Common myeloid progenitor, CD34-positive (primary cell): ENCODE measurements at regions not wholly inside any gene's neighbourhood (a gene's known extent, or its start where the extent isn't known, plus 50 kb on each side); places are given as distances from the start of the nearest gene placed in this dataset.

Source experiments
- CTCF ChIA-PET: fragments of 350-600 bp; sonication (Branson Sonifier 250); formaldehyde crosslinking; loops from one replicate; lab custom pipeline; 2021; ENCODE audit warnings: antibody characterized with exemption; lab: Charles Lee
- POLR2A ChIA-PET: fragments of 350-600 bp; sonication (Branson Sonifier 250); formaldehyde crosslinking; loops from one replicate; lab custom pipeline; 2021; ENCODE audit warnings: antibody characterized with exemption; lab: Charles Lee
- DNase-seq, 3 donors: peaks; one replicate each; pipeline versions ENCODE4 v3.0.0 to v3.0.0-alpha.2; 2013
- H3K27ac ChIP-seq, 2 experiments: 1 replicate in 1 of 2; 2 replicates in 1 of 2; pipeline ENCODE4 v1.7.0; 2013; ENCODE audit warnings: inconsistent platforms in 2 of 2, low read length in 2 of 2, mild to moderate bottlenecking in 2 of 2, low read depth in 1 of 2, moderate library complexity in 1 of 2; ENCODE audit not compliant: severe bottlenecking in 2 of 2, insufficient read depth in 1 of 2, poor library complexity in 1 of 2
- H3K27me3 ChIP-seq, 5 experiments: replicated peaks in 2 of 5; 1 replicate in 3 of 5; 2 replicates in 2 of 5; pipeline versions ENCODE4 v1.6.1 to v1.7.0; 2013; ENCODE audit warnings: low read length in 4 of 5, mild to moderate bottlenecking in 2 of 5, moderate library complexity in 2 of 5, inconsistent platforms in 1 of 5; ENCODE audit not compliant: insufficient read depth in 5 of 5, control insufficient read depth in 4 of 5
- H3K36me3 ChIP-seq, 4 experiments: 1 replicate in 2 of 4; 2 replicates in 2 of 4; pipeline versions ENCODE4 v1.6.1 to v1.7.0; 2013; ENCODE audit warnings: low read length in 3 of 4, control low read depth in 1 of 4, mild to moderate bottlenecking in 1 of 4; ENCODE audit not compliant: control insufficient read depth in 4 of 4, insufficient read depth in 4 of 4
- H3K4me1 ChIP-seq, 4 experiments: 1 replicate in 3 of 4; 2 replicates in 1 of 4; pipeline versions ENCODE4 v1.6.1 to v1.7.1; 2013; ENCODE audit warnings: low read length in 3 of 4, mild to moderate bottlenecking in 3 of 4, control low read depth in 1 of 4, inconsistent platforms in 1 of 4, moderate library complexity in 1 of 4; ENCODE audit not compliant: control insufficient read depth in 4 of 4, insufficient read depth in 4 of 4; ENCODE audit errors: control extremely low read depth in 1 of 4
- H3K4me3 ChIP-seq, 7 experiments: 1 replicate in 4 of 7; 2 replicates in 3 of 7; pipeline versions ENCODE4 v1.5.1 to v1.7.0; 2013; ENCODE audit warnings: mild to moderate bottlenecking in 7 of 7, low read length in 6 of 7, moderate library complexity in 6 of 7, inconsistent platforms in 2 of 7, low read depth in 2 of 7, control low read depth in 1 of 7; ENCODE audit not compliant: insufficient read depth in 4 of 7, control insufficient read depth in 1 of 7; ENCODE audit errors: extremely low read depth in 1 of 7
- H3K9me3 ChIP-seq, 5 experiments: 1 replicate in 4 of 5; 2 replicates in 1 of 5; pipeline versions ENCODE4 v1.6.1 to v1.7.1; 2013; ENCODE audit warnings: low read length in 4 of 5, mild to moderate bottlenecking in 2 of 5, inconsistent platforms in 1 of 5, low read depth in 1 of 5, moderate library complexity in 1 of 5; ENCODE audit not compliant: control insufficient read depth in 4 of 5, insufficient read depth in 2 of 5; ENCODE audit errors: control extremely low read depth in 1 of 5
- WGBS: methylation state at CpG from one replicate; pipeline ENCODE4 v1.1.5; 2013; ENCODE audit not compliant: insufficient coverage; 5-methylcytosine and 5-hydroxymethylcytosine counted together

DNA sequence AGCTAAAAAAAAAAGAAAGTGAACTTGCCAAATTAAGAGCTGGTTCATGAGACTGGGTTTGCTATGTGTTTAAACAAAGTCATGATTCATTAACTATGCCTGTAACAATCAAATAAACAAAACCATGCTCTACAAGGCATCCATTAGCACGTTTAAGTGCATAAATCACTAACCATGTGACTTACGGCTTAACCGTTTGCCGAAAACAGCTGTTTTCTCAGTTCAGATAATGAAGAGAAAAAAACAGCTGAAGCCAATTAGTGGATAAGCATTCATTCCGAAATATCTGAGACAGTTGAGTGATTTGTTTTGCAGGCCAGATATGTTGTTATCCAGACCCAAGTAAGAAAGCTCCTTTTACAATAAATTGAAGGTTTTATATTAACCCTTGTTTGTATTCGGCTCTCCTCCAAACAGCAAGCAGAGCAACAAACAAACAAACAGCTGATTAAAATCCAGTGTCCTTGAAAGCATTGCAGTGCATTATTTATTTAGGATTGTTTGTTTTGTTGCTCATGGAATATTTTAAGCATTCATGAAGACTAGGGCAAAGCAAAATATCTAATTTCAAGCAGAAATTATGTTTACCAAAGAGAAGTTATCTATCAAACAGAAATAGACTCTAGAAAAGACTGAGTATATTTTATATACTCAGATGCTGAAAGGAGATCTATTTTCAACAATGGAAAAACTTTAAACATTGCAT, 343.5 kb downstream of the RFPL4B start:
- peaks cover 0 to 3% (median 0%) of the 10 kb centered on the region in 5 experiments for H3K27me3 ChIP-seq
- 88% methylated on average over 5 of the region's 6 CpGs for WGBS
- POLR2A ChIA-PET = no interaction called here
- H3K27ac ChIP-seq = no peak overlapping the region
- CTCF ChIA-PET = no interaction called here
- H3K4me3 ChIP-seq = no peak overlapping the region
- H3K9me3 ChIP-seq = no peaks in the 10 kb centered on the region
- H3K36me3 ChIP-seq = no peaks in the 10 kb centered on the region
- peaks cover 0 to 6% (median 3%) of the 10 kb centered on the region in 4 experiments for H3K4me1 ChIP-seq
- DNase-seq = no peak

DNA sequence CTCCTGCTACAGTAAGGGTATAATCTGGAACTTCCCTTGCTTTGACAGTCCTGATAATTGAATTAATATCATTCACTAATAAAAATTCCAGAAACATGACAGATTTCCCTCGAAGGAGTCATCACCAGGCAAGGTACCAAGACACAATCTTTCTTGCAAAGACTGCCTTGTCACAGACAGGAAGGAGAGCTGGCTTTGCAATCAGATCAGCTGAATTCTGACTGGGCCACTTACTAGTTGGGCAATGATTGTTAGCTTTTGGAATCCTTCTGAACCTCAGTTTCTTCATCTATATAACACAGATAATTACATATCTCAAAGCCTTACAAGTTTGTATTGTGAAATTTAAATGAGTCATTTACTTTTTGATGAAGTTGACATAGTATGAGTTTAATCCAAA, 344.2 kb downstream of the RFPL4B start:
- Histone ChIP-seq H3K9me3 (no peaks in the 10 kb centered on the region), H3K4me3 (no peak overlapping the region), H3K27ac (no peak overlapping the region), H3K27me3 (peaks cover 0 to 3% (median 0%) of the 10 kb centered on the region in 5 experiments), H3K4me1 (peaks cover 0 to 6% (median 3%) of the 10 kb centered on the region in 4 experiments), H3K36me3 (no peaks in the 10 kb centered on the region)
- ChIA-PET POLR2A (no interaction called here), CTCF (no interaction called here)
- peak in 1 of 3 donors; percentile 3 for DNase-seq
- WGBS = 38% methylated on average over 1 of the region's 1 CpG

DNA sequence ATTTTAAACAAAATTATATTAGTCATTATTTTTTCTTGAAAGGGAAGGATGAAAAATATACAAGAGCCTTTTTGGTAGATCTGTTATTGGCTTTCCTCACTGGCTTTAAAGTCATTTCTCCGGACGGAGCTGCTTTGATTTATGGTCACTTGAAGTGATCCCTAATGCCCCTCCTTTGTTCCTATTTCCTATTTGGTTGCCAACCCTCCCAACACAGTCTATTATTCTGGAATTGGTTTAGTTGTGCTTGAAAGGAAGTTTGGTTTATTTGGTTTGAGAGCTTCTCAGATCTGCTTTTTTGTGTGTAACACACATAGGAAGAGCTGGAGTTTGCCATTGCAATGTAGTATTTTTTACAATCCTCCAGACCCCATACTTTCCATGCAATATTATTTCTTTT, 347.9 kb downstream of the RFPL4B start:
- H3K4me1 ChIP-seq = no peaks in the 10 kb centered on the region
- WGBS = no CpG with 5 or more reads among the region's 2 CpGs
- no peak for DNase-seq
- ChIA-PET POLR2A (no interaction called here), CTCF (interaction anchor here (1.2 to 1.3 kb wide), 2 partner anchors 21 to 22 kb away, joined by 4 read pairs; no protein-coding TSS in a partner anchor)
- H3K27ac ChIP-seq = no peak overlapping the region
- H3K4me3 ChIP-seq = no peak overlapping the region
- no peaks in the 10 kb centered on the region for H3K27me3 ChIP-seq
- H3K9me3 ChIP-seq = no peaks in the 10 kb centered on the region
- H3K36me3 ChIP-seq = no peaks in the 10 kb centered on the region

DNA sequence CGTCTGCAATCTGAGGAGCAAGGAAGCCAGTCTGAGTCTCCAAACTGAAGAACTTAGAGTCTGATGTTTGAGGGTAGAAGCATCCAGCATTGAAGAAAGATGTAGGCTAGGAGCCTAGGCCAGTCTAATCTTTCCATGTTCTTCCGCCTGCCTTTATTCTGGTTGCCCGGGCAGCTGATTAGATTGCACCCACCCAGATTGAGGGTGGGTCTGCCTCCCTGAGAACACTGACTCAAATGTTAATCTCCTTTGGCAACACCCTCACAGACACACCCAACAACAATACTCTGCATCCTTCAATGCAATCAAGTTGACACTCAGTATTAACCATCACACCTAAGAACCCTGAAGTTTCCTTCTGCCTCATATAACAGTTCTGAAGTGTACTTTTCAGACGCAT, 350.1 kb downstream of the RFPL4B start:
- Histone ChIP-seq H3K4me3 (no peak overlapping the region), H3K9me3 (no peaks in the 10 kb centered on the region), H3K27ac (no peak overlapping the region), H3K36me3 (no peaks in the 10 kb centered on the region), H3K27me3 (no peaks in the 10 kb centered on the region), H3K4me1 (no peaks in the 10 kb centered on the region)
- WGBS = 96% methylated on average over 4 of the region's 4 CpGs
- ChIA-PET CTCF (no interaction called here), POLR2A (no interaction called here)
- DNase-seq = no peak

DNA sequence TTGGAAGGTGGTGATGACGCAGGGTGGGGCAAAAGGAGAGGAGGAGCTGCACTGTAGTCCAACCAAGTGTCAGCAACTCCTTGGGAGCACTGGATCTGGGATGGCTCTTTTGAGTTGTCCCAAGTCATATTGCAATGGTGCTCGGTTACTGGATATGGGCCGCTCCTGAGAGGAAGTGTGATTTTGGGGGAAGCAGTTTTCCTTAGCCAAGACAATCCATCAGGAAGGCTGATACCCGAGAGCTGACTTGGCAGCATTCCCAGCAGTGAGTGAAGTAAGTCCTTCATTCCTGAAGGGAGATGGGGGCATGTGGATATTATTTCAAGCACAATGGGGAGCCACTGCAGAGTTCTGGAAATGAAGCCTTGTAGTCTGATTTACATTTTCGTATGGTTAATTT, 354.1 kb downstream of the RFPL4B start:
- Histone ChIP-seq H3K4me3 (no peak overlapping the region), H3K4me1 (no peaks in the 10 kb centered on the region), H3K36me3 (no peaks in the 10 kb centered on the region), H3K27me3 (no peaks in the 10 kb centered on the region), H3K27ac (no peak overlapping the region), H3K9me3 (no peaks in the 10 kb centered on the region)
- POLR2A ChIA-PET = no interaction called here
- WGBS = 100% methylated on average over 5 of the region's 5 CpGs
- CTCF ChIA-PET = no interaction called here
- DNase-seq = no peak

DNA sequence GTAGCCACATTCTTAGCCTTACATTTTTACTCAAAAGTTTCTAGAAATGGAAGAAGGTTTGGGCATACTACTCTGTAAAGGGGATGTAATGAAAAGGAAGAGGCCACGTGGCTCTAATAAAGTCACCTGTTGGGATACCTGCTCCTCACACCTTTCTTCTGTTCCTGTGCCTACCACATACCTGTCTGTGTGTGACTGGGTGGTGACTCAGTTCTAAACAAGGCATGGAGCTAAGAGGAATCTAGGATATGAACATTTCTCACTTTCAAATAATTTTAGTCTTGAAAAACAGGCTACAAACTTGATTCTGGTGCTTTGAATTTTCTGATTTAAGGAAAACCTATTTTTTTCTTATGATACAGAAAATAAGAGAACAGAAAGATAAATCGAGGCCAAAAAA, 363.6 kb downstream of the RFPL4B start:
- CTCF ChIA-PET = no interaction called here
- WGBS = no CpG with 5 or more reads among the region's 2 CpGs
- no peak for DNase-seq
- Histone ChIP-seq H3K4me3 (no peak overlapping the region), H3K27me3 (no peaks in the 10 kb centered on the region), H3K36me3 (no peaks in the 10 kb centered on the region), H3K27ac (no peak overlapping the region), H3K4me1 (peaks cover 0 to 9% (median 0%) of the 10 kb centered on the region in 4 experiments), H3K9me3 (no peaks in the 10 kb centered on the region)
- POLR2A ChIA-PET = no interaction called here

DNA sequence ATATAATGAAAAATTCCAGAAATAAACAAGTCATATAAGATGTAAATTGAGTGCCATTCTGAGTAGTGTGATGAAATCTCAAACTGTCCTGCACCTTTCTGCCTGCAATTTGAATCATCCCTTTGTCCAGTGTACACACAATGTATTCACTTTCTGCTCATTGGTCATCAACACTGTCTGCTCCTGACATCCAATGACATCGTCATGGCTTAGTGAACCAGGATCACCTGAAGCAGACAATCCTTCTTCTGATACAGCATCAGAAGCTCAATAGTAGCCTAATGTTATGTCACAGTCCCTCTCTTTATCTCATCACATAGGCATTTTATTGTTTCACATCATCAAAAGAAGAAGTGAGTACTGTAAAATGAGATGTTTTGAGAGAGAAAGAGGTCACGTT, 366.3 kb downstream of the RFPL4B start:
- H3K4me1 ChIP-seq = peaks cover 0 to 9% (median 0%) of the 10 kb centered on the region in 4 experiments
- 100% methylated on average over 1 of the region's 2 CpGs for WGBS
- no peaks in the 10 kb centered on the region for H3K9me3 ChIP-seq
- CTCF ChIA-PET = no interaction called here
- H3K4me3 ChIP-seq = no peak overlapping the region
- DNase-seq = no peak
- H3K27ac ChIP-seq = no peak overlapping the region
- no peaks in the 10 kb centered on the region for H3K27me3 ChIP-seq
- no peaks in the 10 kb centered on the region for H3K36me3 ChIP-seq
- POLR2A ChIA-PET = no interaction called here
